ENCODE measurements at regions not wholly inside any gene's neighbourhood (a gene's known extent, or its start where the extent isn't known, plus 50 kb on each side); places are given as distances from the start of the nearest gene placed in this dataset.
A peak's percentile ranks its signal among the peaks of the same experiment; 100 is the strongest.

DNA sequence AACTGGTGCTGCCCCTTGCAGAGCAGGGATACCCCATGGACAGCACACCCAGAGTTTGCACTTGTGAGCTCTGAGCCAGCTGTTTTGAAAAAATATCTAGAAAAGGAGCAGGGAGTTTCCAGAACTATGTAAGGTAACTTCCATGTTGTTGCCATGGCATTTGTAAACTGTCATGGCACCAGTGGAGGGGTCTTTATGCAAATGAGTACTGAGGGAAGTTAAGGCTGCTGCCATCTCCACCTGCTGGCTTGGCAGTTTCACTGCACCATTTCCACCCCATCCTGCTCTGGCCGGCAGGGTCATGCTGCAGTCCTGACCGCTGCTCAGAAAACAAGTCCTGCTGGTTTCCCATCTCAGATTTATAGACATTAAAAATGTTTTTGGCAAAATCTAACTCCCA, 52.3 kb upstream of the SNTG2 start:
- TF ChIP-seq, protein P1, sequence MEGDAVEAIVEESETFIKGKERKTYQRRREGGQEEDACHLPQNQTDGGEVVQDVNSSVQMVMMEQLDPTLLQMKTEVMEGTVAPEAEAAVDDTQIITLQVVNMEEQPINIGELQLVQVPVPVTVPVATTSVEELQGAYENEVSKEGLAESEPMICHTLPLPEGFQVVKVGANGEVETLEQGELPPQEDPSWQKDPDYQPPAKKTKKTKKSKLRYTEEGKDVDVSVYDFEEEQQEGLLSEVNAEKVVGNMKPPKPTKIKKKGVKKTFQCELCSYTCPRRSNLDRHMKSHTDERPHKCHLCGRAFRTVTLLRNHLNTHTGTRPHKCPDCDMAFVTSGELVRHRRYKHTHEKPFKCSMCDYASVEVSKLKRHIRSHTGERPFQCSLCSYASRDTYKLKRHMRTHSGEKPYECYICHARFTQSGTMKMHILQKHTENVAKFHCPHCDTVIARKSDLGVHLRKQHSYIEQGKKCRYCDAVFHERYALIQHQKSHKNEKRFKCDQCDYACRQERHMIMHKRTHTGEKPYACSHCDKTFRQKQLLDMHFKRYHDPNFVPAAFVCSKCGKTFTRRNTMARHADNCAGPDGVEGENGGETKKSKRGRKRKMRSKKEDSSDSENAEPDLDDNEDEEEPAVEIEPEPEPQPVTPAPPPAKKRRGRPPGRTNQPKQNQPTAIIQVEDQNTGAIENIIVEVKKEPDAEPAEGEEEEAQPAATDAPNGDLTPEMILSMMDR (conservative IDR thresholded peaks at IDR 0.05; ENCODE audit: low read length) = peak; percentile 36
- no peak overlapping the region for H3K4me3 ChIP-seq (ENCODE audit: low read length)
- DNase-seq (ENCODE audit: low read depth) = no peak

DNA sequence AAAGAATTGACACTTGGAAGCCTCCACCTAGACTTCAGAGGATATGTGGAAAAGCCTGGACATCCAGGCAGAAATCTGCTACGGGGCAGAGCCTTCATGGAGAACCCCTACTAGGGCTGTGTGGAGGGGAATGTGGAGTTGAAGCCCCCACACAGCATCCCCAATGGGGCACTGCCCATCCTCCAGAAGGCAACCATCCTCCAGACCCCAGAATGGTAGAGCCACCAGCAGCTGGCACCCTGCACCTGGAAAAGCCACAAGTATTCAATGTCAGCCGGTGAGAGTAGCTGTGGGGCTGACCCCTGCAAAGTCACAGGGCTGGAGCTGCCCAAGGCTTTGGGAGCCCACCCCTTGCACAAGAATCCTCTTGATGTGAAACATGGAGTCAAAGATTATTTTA, 53.6 kb upstream of the SNTG2 start:
- TF ChIP-seq, protein P1 (conservative IDR thresholded peaks at IDR 0.05; ENCODE audit: low read length) = no peak
- H3K4me3 ChIP-seq (ENCODE audit: low read length) = no peak overlapping the region
- DNase-seq (ENCODE audit: low read depth) = no peak

DNA sequence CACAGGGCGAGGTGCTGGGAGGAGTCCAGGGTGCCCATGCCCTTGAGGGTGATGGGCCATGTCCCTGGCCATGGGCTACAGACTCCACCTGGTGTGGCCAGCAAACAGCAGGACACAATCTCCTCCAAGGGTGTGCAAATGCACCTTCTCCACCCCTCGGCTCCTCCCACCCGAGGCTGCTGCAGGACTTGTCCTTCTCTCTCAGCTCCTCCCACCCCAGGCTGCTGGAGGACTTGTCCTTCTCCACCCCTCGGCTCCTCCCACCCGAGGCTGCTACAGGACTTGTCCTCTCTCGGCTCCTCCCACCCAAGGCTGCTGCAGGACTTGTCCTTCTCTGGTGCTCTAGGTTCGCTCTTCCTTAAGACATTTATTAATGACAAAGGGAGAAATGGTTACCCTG, 57.3 kb upstream of the SNTG2 start:
- H3K4me3 ChIP-seq (ENCODE audit: low read length) = no peak overlapping the region
- TF ChIP-seq, protein P1 (conservative IDR thresholded peaks at IDR 0.05; ENCODE audit: low read length) = no peak
- DNase-seq (ENCODE audit: low read depth) = peak; percentile 6

DNA sequence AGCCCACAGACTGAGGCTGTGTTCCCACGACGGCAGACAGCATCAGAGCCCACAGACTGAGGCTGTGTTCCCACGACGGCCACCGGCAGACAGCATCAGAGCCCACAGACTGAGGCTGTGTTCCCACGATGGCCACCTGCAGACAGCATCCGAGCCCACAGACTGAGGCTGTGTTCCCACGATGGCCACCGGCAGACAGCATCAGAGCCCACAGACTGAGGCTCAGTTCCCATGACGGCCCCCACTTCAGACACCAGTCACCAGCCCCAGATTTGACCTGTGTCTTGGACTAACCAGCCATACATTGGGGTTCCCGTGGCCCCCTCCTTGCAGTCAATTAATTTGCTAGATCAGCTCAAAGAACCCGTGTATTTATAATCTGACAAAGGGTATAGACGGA, 57.8 kb upstream of the SNTG2 start:
- no peak for DNase-seq (ENCODE audit: low read depth)
- TF ChIP-seq, protein P1 (conservative IDR thresholded peaks at IDR 0.05; ENCODE audit: low read length) = no peak
- no peak overlapping the region for H3K4me3 ChIP-seq (ENCODE audit: low read length)

DNA sequence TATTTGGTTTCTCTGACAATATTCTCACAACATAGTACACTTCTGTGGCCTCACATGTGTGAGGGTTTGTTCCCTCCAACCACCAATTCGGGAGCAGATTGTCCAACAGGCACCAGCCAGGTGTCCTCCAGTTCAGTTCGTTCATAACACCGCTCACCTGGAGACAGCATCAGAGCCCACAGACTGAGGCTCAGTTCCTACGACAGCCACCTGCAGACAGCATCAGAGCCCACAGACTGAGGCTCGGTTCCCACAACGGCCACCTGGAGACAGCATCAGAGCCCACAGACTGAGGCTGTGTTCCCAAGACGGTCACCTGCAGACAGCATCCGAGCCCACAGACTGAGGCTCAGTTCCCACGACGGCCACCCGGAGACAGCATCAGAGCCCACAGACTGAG, 58.2 kb upstream of the SNTG2 start:
- no peak for DNase-seq (ENCODE audit: low read depth)

DNA sequence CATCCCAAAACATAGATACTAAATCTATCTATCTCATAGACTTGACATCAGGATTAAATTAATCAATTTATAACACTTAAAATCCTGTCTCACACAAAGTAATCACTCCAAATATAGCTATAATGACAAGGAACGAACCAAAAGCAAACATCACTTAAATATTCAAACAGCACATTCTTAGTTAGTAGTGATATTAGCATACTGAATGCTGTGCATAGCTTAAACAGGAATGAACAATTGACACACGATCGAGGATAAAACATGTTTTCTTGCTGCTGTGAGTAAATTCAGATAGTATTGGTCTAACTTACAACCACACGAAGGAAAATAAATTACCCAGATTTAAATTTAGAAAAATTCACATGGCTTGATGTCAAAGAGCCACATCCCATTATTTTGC, 58.9 kb upstream of the SNTG2 start:
- no peak overlapping the region for H3K4me3 ChIP-seq (ENCODE audit: low read length)
- TF ChIP-seq, protein P1 (conservative IDR thresholded peaks at IDR 0.05; ENCODE audit: low read length) = no peak
- DNase-seq (ENCODE audit: low read depth) = no peak

More for the DNA sequence above, 58.2 kb upstream of the SNTG2 start:
- TF ChIP-seq, protein P1 (conservative IDR thresholded peaks at IDR 0.05; ENCODE audit: low read length) = no peak
- no peak overlapping the region for H3K4me3 ChIP-seq (ENCODE audit: low read length)

DNA sequence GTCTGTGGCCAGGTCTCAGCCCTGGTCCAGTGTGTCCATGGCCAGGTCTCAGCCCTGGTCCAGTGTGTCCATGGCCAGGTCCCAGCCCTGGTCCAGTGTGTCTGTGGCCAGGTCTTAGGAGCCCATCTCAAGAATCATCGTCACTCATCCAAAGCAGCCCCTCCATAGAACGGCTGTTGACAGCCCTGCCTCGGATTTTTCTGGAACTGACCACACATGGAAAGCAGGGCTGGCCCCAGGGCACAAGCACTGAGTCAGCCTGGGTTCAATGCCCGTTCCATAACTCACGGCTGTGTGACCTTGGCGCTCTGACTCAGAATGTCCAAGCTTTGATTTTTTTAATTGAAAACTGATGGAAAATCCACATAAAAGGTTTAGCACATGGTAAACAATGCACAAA, 59.9 kb upstream of the SNTG2 start:
- peak; percentile 75 for DNase-seq (ENCODE audit: low read depth)
- TF ChIP-seq, protein P1 (conservative IDR thresholded peaks at IDR 0.05; ENCODE audit: low read length) = no peak
- H3K4me3 ChIP-seq (ENCODE audit: low read length) = no peak overlapping the region
